ENCODE measurements at regions not wholly inside any gene's neighbourhood (a gene's known extent, or its start where the extent isn't known, plus 50 kb on each side); places are given as distances from the start of the nearest gene placed in this dataset.

GRCh38 chr18:43780782-43781340 lies 503.6 kb upstream of the SYT4 start:
- TF ChIP-seq, protein P1, sequence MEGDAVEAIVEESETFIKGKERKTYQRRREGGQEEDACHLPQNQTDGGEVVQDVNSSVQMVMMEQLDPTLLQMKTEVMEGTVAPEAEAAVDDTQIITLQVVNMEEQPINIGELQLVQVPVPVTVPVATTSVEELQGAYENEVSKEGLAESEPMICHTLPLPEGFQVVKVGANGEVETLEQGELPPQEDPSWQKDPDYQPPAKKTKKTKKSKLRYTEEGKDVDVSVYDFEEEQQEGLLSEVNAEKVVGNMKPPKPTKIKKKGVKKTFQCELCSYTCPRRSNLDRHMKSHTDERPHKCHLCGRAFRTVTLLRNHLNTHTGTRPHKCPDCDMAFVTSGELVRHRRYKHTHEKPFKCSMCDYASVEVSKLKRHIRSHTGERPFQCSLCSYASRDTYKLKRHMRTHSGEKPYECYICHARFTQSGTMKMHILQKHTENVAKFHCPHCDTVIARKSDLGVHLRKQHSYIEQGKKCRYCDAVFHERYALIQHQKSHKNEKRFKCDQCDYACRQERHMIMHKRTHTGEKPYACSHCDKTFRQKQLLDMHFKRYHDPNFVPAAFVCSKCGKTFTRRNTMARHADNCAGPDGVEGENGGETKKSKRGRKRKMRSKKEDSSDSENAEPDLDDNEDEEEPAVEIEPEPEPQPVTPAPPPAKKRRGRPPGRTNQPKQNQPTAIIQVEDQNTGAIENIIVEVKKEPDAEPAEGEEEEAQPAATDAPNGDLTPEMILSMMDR (conservative IDR thresholded peaks at IDR 0.05 in 1 of 2, IDR thresholded peaks at IDR 0.05 in 1 of 2; ENCODE audit: low read depth in 1 of 2, low read length in 2 of 2) = no peak
- no peak for TF ChIP-seq EZH2 (IDR thresholded peaks at IDR 0.05; ENCODE audit: low read length, missing control alignments)
